Neuronal stem cell (in vitro differentiated cells): ENCODE measurements at regions not wholly inside any gene's neighbourhood (a gene's known extent, or its start where the extent isn't known, plus 50 kb on each side); places are given as distances from the start of the nearest gene placed in this dataset.

Source experiments
- DNase-seq: peaks from one replicate; pipeline ENCODE4 v3.0.0-alpha.2; 2013; ENCODE audit warnings: low spot score
- H2AFZ ChIP-seq: one replicate; pipeline ENCODE4 v1.6.1; 2013; ENCODE audit warnings: mild to moderate bottlenecking, low read length, inconsistent platforms
- H2AK5ac ChIP-seq: 2 replicates; pipeline ENCODE4 v1.6.1; 2013; ENCODE audit warnings: low read depth, mild to moderate bottlenecking, inconsistent platforms, low read length, moderate library complexity, mixed read lengths
- H2BK120ac ChIP-seq: 2 replicates; pipeline ENCODE4 v1.6.1; 2013; ENCODE audit warnings: low read depth, mild to moderate bottlenecking, inconsistent platforms, low read length, moderate library complexity, mixed read lengths
- H2BK12ac ChIP-seq: one replicate; pipeline ENCODE4 v1.6.1; 2013; ENCODE audit warnings: low read length, inconsistent platforms
- H2BK15ac ChIP-seq: 2 replicates; pipeline ENCODE4 v1.6.1; 2013; ENCODE audit warnings: mild to moderate bottlenecking, low read length, inconsistent platforms, mixed read lengths
- H2BK5ac ChIP-seq: one replicate; pipeline ENCODE4 v1.6.1; 2013; ENCODE audit warnings: inconsistent platforms, mild to moderate bottlenecking, low read length, moderate library complexity
- H3K14ac ChIP-seq: one replicate; pipeline ENCODE4 v1.6.1; 2013; ENCODE audit warnings: low read length, inconsistent platforms
- H3K18ac ChIP-seq: 2 replicates; pipeline ENCODE4 v1.6.1; 2013; ENCODE audit warnings: low read length, inconsistent platforms
- H3K23ac ChIP-seq: 2 replicates; pipeline ENCODE4 v1.6.1; 2013; ENCODE audit warnings: low read depth, mild to moderate bottlenecking, mixed read lengths, low read length, inconsistent platforms; ENCODE audit not compliant: poor library complexity
- H3K27ac ChIP-seq: replicated peaks from 3 replicates; pipeline ENCODE4 v1.5.1; 2013; ENCODE audit warnings: low read length, inconsistent platforms
- H3K27me3 ChIP-seq, 3 experiments: 2 replicates each; pipeline ENCODE4 v1.6.1; 2013; ENCODE audit warnings: low read length in 3 of 3, mild to moderate bottlenecking in 2 of 3, inconsistent platforms in 1 of 3, low read depth in 1 of 3, mixed read lengths in 1 of 3, moderate library complexity in 1 of 3; ENCODE audit not compliant: control insufficient read depth in 3 of 3, insufficient read depth in 3 of 3
- H3K36me3 ChIP-seq, 2 donors: replicated peaks in 1 of 2; 2 replicates each; pipeline ENCODE4 v1.6.1; 2013; ENCODE audit warnings: low read length in 2 of 2; ENCODE audit not compliant: control insufficient read depth in 2 of 2, insufficient read depth in 2 of 2
- H3K4ac ChIP-seq: 2 replicates; pipeline ENCODE4 v1.6.1; 2013; ENCODE audit warnings: inconsistent platforms, mild to moderate bottlenecking, low read length, moderate library complexity
- H3K4me1 ChIP-seq, 2 donors: 1 replicate in 1 of 2; 2 replicates in 1 of 2; pipeline ENCODE4 v1.6.1; 2013; ENCODE audit warnings: low read length in 2 of 2, low read depth in 1 of 2; ENCODE audit not compliant: control insufficient read depth in 2 of 2, insufficient read depth in 1 of 2
- H3K4me2 ChIP-seq: one replicate; pipeline ENCODE4 v1.6.1; 2013; ENCODE audit warnings: mild to moderate bottlenecking, low read length, inconsistent platforms; ENCODE audit not compliant: insufficient read depth, poor library complexity, severe bottlenecking
- H3K4me3 ChIP-seq, 2 donors: 2 replicates each; pipeline ENCODE4 v1.5.1; 2013; ENCODE audit warnings: low read length in 2 of 2, mild to moderate bottlenecking in 2 of 2, inconsistent platforms in 1 of 2, moderate library complexity in 1 of 2
- H3K79me1 ChIP-seq: one replicate; pipeline ENCODE4 v1.6.1; 2013; ENCODE audit warnings: low read depth, mild to moderate bottlenecking, inconsistent platforms, low read length, moderate library complexity
- H3K9ac ChIP-seq: one replicate; pipeline ENCODE4 v1.6.1; 2013; ENCODE audit warnings: mild to moderate bottlenecking, low read depth, low read length, inconsistent platforms; ENCODE audit not compliant: poor library complexity
- H3K9me3 ChIP-seq, 2 donors: replicated peaks in 1 of 2; 2 replicates each; pipeline versions ENCODE3 to v1.6.1; 2013; ENCODE audit warnings: low read length in 2 of 2, mild to moderate bottlenecking in 2 of 2, inconsistent platforms in 1 of 2, low read depth in 1 of 2, mixed read lengths in 1 of 2, moderate library complexity in 1 of 2; ENCODE audit not compliant: control insufficient read depth in 2 of 2, insufficient read depth in 1 of 2
- H4K8ac ChIP-seq: one replicate; pipeline ENCODE4 v1.6.1; 2013; ENCODE audit warnings: low read depth, mild to moderate bottlenecking, inconsistent platforms, low read length, moderate library complexity
- H4K91ac ChIP-seq: one replicate; pipeline ENCODE4 v1.6.1; 2013; ENCODE audit warnings: low read length, low read depth, mild to moderate bottlenecking, inconsistent platforms; ENCODE audit not compliant: poor library complexity
- WGBS, 2 donors: extraction: QIAGEN DNeasy Blood & Tissue Kit; methylation state at CpG; one replicate each; pipeline ENCODE4 v1.1.7; 2013; ENCODE audit warnings: missing lambda C conversion rate in 2 of 2, mixed read lengths in 1 of 2; ENCODE audit not compliant: insufficient read length in 2 of 2, insufficient replicate concordance in 1 of 2; ENCODE audit errors: extremely low coverage in 2 of 2; 5-methylcytosine and 5-hydroxymethylcytosine counted together

DNA sequence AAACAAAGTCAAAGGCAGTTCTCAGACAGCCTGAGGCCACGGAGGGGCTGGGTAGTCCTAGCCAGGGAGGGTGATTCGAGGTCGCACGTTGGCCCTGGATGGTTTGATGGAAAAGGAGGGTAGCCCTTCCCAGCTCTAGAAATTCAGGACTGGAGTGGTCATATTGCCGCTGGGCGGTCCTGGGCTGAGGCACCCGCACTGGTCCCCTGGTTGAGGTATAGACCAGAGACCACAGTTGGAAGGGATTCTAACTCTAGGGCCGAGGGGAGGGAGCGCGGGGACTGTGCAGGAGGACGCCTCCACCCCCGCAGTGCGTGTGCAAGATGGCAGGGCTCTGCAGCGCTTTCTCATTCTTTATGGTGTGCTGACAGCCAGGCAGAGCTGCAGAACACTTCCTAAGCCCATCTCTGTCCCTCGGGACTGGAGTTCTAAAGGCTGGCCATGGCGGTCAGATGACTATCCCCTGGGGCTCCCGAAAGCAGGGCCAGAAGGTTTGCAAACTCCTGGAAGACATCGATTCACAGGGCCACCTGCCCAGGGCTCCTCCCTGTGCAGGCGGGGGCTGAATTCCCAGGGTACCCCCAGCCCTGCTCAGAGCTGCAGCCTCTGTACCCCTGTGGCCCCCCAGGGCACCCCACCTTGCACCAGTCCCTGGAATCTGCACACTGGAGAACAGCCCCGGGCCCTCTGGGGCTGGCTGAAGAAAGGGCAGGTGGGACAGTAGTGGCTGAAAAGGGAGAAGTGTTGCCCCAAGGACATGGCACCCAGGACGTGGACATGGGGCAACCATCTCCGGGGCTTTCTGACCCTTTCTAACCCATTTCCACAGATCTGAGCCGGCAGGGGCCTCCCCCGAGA is 51.0 kb upstream of the ELN start:
- H3K18ac ChIP-seq, result peak overlapping the region; percentile 76
- H4K8ac ChIP-seq, result no peak overlapping the region
- no peak overlapping the region for H3K4me3 ChIP-seq
- H3K9ac ChIP-seq, result no peak overlapping the region
- H4K91ac ChIP-seq, result no peak overlapping the region
- no peak for DNase-seq
- H3K23ac ChIP-seq, result no peak overlapping the region
- H3K9me3 ChIP-seq, result peaks cover 0 to 3% of the 10 kb centered on the region in 2 donors
- H2BK120ac ChIP-seq, result no peak overlapping the region
- H3K27ac ChIP-seq, result no peak overlapping the region
- no peak overlapping the region for H2BK5ac ChIP-seq
- peaks cover 0 to 37% (median 0%) of the 10 kb centered on the region in 3 experiments for H3K27me3 ChIP-seq
- WGBS, 2 donors, result no CpG with 5 or more reads among the region's 24 CpGs
- H3K79me1 ChIP-seq, result peaks cover 3% of the 10 kb centered on the region
- no peak overlapping the region for H2BK15ac ChIP-seq
- no peak overlapping the region for H2AFZ ChIP-seq
- H3K36me3 ChIP-seq, result no peaks in the 10 kb centered on the region
- no peak overlapping the region for H3K14ac ChIP-seq
- peak overlapping the region; percentile 71 for H2AK5ac ChIP-seq
- H3K4ac ChIP-seq, result no peak overlapping the region
- H3K4me2 ChIP-seq, result no peak overlapping the region
- no peak overlapping the region for H2BK12ac ChIP-seq
- H3K4me1 ChIP-seq, result no peaks in the 10 kb centered on the region

DNA sequence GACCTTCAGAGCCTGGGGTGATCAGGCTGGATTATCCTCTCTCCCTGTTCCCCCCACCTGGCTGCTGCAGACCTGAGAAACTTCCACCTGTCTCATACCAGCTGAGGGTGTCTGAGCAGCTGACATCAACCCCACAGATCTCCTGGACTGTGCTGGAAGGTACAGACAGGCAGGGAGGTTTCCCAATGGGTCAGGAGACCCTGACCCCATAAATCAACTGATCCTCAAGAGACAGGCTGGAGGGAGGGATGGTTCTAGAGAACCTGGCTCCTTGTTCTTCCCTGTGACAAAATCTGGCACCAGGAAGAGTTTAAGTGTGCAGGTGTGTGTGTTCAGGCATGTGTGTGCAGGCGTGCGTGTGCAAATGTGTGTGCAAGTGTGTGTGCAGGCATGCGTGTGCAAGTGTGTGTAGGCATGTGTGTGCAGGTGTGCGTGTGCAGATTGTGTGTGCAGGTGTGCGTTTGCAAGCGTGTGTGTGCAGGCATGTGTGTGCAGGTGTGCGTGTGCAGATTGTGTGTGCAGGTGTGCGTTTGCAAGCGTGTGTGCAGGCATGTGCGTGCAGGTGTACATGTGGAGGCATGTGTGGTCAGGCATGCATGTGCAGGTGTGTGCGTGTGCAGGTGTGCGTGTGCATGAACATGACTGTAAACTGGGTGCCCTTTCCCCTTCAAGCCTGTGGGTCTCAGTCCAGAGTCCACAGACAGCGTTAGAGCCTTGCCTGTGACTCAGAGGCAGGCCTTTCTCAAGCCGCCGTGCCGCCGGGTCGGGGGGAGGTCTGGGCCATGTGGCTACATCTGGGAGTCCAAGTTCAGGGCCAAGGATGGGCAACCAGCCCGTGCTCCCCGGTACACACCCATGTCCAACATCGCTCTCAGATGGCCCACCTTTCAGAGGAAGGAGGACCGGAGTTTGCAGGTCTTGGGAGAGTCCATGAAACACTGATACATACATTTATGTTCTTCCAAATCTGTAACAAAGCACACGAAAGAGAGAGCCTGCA is 50.1 kb upstream of the ELN start:
- Histone ChIP-seq H3K9ac (no peak overlapping the region), H3K4me1 (peaks cover 0 to 2% of the 10 kb centered on the region in 2 donors), H3K27me3 (peaks cover 0 to 37% (median 0%) of the 10 kb centered on the region in 3 experiments), H3K36me3 (no peaks in the 10 kb centered on the region), H3K23ac (peak overlapping the region; percentile 30), H2AFZ (no peak overlapping the region), H2BK12ac (no peak overlapping the region), H3K4me3 (peak overlapping the region in 1 of 2 donors; percentile 64), H4K91ac (peak overlapping the region; percentile 83), H2BK120ac (no peak overlapping the region), H3K4ac (no peak overlapping the region), H3K79me1 (peaks cover 3% of the 10 kb centered on the region), H3K14ac (peak overlapping the region; percentile 90), H3K9me3 (peaks cover 0 to 3% of the 10 kb centered on the region in 2 donors), H4K8ac (no peak overlapping the region), H3K27ac (no peak overlapping the region), H3K4me2 (no peak overlapping the region), H3K18ac (peak overlapping the region; percentile 53), H2BK15ac (no peak overlapping the region), H2AK5ac (peak overlapping the region; percentile 5), H2BK5ac (no peak overlapping the region)
- no CpG with 5 or more reads among the region's 23 CpGs for WGBS, 2 donors
- no peak for DNase-seq
